Lung (tissue), 11 donors: ENCODE measurements at regions not wholly inside any gene's neighbourhood (a gene's known extent, or its start where the extent isn't known, plus 50 kb on each side); places are given as distances from the start of the nearest gene placed in this dataset.

Source experiments
- ATAC-seq: fragments of 200-7000 bp; cut with Tn5 transposase; one replicate; pipeline ENCODE4 v1.9.1; 2020; ENCODE audit warnings: moderate number of reproducible peaks; ENCODE audit not compliant: insufficient read depth, low FRiP score
- DNase-seq, 3 donors: peaks; one replicate each; pipeline ENCODE4 v3.0.0-alpha.2; 2013 to 2017
- H3K27ac ChIP-seq, 2 donors: one replicate each; pipeline ENCODE4 v1.5.1; 2013; ENCODE audit warnings: mild to moderate bottlenecking in 2 of 2, moderate library complexity in 2 of 2, control low read depth in 1 of 2, inconsistent platforms in 1 of 2, low read depth in 1 of 2, low read length in 1 of 2
- H3K27me3 ChIP-seq, 3 donors: one replicate each; pipeline ENCODE4 v1.5.1; 2013; ENCODE audit warnings: low read length in 2 of 3; ENCODE audit not compliant: control insufficient read depth in 3 of 3, insufficient read depth in 3 of 3
- H3K36me3 ChIP-seq, 4 donors: one replicate each; pipeline ENCODE4 v1.5.1; 2013; ENCODE audit warnings: low read length in 4 of 4, mild to moderate bottlenecking in 1 of 4, moderate library complexity in 1 of 4; ENCODE audit not compliant: control insufficient read depth in 4 of 4, insufficient read depth in 4 of 4
- H3K4me1 ChIP-seq, 5 donors: one replicate each; pipeline ENCODE4 v1.5.1; 2013; ENCODE audit warnings: low read length in 5 of 5, mild to moderate bottlenecking in 2 of 5, moderate library complexity in 1 of 5; ENCODE audit not compliant: control insufficient read depth in 5 of 5, insufficient read depth in 5 of 5
- H3K4me3 ChIP-seq: one replicate; pipeline ENCODE4 v1.5.1; 2013; ENCODE audit warnings: mild to moderate bottlenecking, control low read depth, moderate library complexity
- H3K9ac ChIP-seq, 2 donors: one replicate each; pipeline ENCODE4 v1.5.1; 2013; ENCODE audit warnings: low read length in 2 of 2, control low read depth in 1 of 2; ENCODE audit not compliant: insufficient read depth in 1 of 2
- H3K9me3 ChIP-seq, 4 donors: one replicate each; pipeline ENCODE4 v1.5.1; 2013; ENCODE audit warnings: low read length in 3 of 4, mild to moderate bottlenecking in 1 of 4, moderate library complexity in 1 of 4; ENCODE audit not compliant: control insufficient read depth in 4 of 4, insufficient read depth in 3 of 4
- CTCF ChIP-seq: IDR thresholded peaks from 2 replicates; pipeline ENCODE4 v1.5.1; 2012; ENCODE audit warnings: mild to moderate bottlenecking; ENCODE audit errors: control extremely low read depth, extremely low read depth
- WGBS, 2 donors: extraction: QIAGEN DNeasy Blood & Tissue Kit; methylation state at CpG; one replicate each; pipeline ENCODE4 v1.1.7; 2013; 5-methylcytosine and 5-hydroxymethylcytosine counted together
- donor health status: control.
- donor health status: control.
- donor health status: Bipolar disorder and iron deficiency.
- donor health status: healthy.
- donor health status: DM: yes; HTN: yes; CAD: no.

GRCh38 chr7:115306586-115306985 lies 384.7 kb downstream of the MDFIC start:
- H3K36me3 ChIP-seq = no peaks in the 10 kb centered on the region
- peaks cover 0 to 4% (median 0%) of the 10 kb centered on the region in 5 donors for H3K4me1 ChIP-seq
- DNase-seq (peak; percentile 15 to 78 (median 67)), ATAC-seq (no peak)
- H3K27me3 ChIP-seq = no peaks in the 10 kb centered on the region
- no peak overlapping the region for H3K4me3 ChIP-seq
- peaks cover 0 to 2% (median 0%) of the 10 kb centered on the region in 4 donors for H3K9me3 ChIP-seq
- no peak for TF ChIP-seq CTCF
- WGBS, 2 donors = 67 to 78% methylated on average over 2 of the region's 2 CpGs
- H3K9ac ChIP-seq = no peak overlapping the region
- H3K27ac ChIP-seq = no peak overlapping the region

- Histone ChIP-seq H3K4me1 (peaks cover 0 to 8% (median 0%) of the 10 kb centered on the region in 5 donors), H3K27ac (no peak overlapping the region), H3K9me3 (peaks cover 0 to 2% (median 0%) of the 10 kb centered on the region in 4 donors), H3K9ac (no peak overlapping the region), H3K36me3 (no peaks in the 10 kb centered on the region), H3K27me3 (no peaks in the 10 kb centered on the region), H3K4me3 (no peak overlapping the region)
- ATAC-seq (no peak), DNase-seq (peak in 1 of 3 donors; percentile 12)
- WGBS, 2 donors = 30 to 62% methylated on average over 1 of the region's 1 CpG
- TF ChIP-seq CTCF = no peak
Observed at GRCh38 chr7:115300231-115300870, 378.5 kb downstream of the MDFIC start.

GRCh38 chr7:115299397-115300037 lies 377.6 kb downstream of the MDFIC start:
- H3K27ac ChIP-seq = no peak overlapping the region
- peaks cover 0 to 2% (median 0%) of the 10 kb centered on the region in 4 donors for H3K9me3 ChIP-seq
- DNase-seq (peak in 1 of 3 donors; percentile 13), ATAC-seq (no peak)
- H3K27me3 ChIP-seq = no peaks in the 10 kb centered on the region
- peaks cover 0 to 8% (median 0%) of the 10 kb centered on the region in 5 donors for H3K4me1 ChIP-seq
- TF ChIP-seq CTCF = no peak
- 82 to 93% methylated on average over 6 of the region's 6 CpGs for WGBS, 2 donors
- no peaks in the 10 kb centered on the region for H3K36me3 ChIP-seq
- no peak overlapping the region for H3K9ac ChIP-seq
- H3K4me3 ChIP-seq = no peak overlapping the region
